ENCODE measurements at regions not wholly inside any gene's neighbourhood (a gene's known extent, or its start where the extent isn't known, plus 50 kb on each side); places are given as distances from the start of the nearest gene placed in this dataset.

DNA sequence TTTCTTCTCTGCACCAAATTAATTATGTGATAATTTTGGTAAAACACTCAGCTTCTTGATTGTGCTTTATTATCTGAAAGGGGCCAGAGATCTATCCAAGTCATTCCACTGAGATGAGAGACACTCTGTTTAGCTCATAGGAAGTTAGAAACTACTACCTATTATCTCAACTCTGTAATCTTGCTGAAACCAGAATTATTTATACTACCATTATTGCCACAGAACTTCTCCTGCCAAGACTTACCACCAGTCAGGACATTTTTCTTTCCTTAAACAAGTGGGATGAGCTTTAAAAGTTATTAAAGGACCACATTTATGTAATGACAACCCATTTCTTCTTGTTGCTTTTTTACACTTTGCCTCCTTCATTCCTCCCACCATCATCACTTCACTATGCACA lies 855.6 kb upstream of the PIK3C3 start:
- POLR2A ChIA-PET = no interaction called here
- no peak overlapping the region for H3K4me3 Mint-ChIP-seq (ENCODE audit: unreplicated experiment)
- H3K27ac Mint-ChIP-seq (ENCODE audit: unreplicated experiment) = no peak overlapping the region
- BruUV-seq (replicated peaks) = no TSS peak
- H3K27me3 ChIP-seq (replicated peaks; ENCODE audit: control insufficient read depth, insufficient read depth, low read length) = no peaks in the 10 kb centered on the region
- H3K27me3 Mint-ChIP-seq (ENCODE audit: insufficient read depth, unreplicated experiment) = no peaks in the 10 kb centered on the region
- TF ChIP-seq CTCF (IDR thresholded peaks at IDR 0.05; ENCODE audit: insufficient read depth in 1 of 2, low read depth in 1 of 2, low read length in 1 of 2, severe bottlenecking in 1 of 2, unreplicated experiment in 1 of 2) = no peak
- no peaks in the 10 kb centered on the region for H3K4me1 ChIP-seq
- no peaks in the 10 kb centered on the region for H3K36me3 Mint-ChIP-seq (ENCODE audit: insufficient read depth, unreplicated experiment)
- no peak for DNase-seq
- no peak overlapping the region for H3K4me3 ChIP-seq (ENCODE audit: low read depth, low read length)
- CTCF ChIA-PET = no interaction called here
- no peaks in the 10 kb centered on the region for H3K9me3 ChIP-seq
- H3K4me1 Mint-ChIP-seq (ENCODE audit: low read depth, unreplicated experiment) = no peaks in the 10 kb centered on the region
- no peaks in the 10 kb centered on the region for H3K36me3 ChIP-seq (ENCODE audit: control insufficient read depth, insufficient read depth, low read length)
- intact Hi-C loops (cut with micrococcal nuclease; ENCODE audit: unreplicated experiment) = no loop called here
- no peaks in the 10 kb centered on the region for H3K9me3 Mint-ChIP-seq (ENCODE audit: unreplicated experiment)

DNA sequence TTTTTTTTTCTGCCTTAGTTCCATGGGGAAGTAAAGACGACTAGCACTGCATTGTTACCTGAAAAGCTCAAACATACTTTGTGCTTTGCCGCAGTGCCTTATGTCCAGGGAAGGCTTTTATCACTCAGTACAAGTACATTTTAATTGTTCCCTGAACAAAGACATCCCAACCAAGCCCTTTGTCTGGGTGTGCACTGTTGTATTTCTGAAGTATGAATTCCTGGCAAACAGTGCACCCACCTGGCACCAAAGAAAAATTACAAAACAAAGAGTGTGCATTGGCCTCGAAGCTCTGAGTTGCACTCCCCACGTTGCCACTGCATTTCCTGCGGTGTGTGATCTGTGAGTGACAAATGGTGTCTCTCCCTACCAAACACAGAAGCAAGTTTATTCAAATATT lies 858.5 kb upstream of the PIK3C3 start:
- Histone ChIP-seq H3K4me1 (no peaks in the 10 kb centered on the region), H3K27me3 (replicated peaks; ENCODE audit: control insufficient read depth, insufficient read depth, low read length) (no peaks in the 10 kb centered on the region), H3K36me3 (ENCODE audit: control insufficient read depth, insufficient read depth, low read length) (no peaks in the 10 kb centered on the region), H3K9me3 (no peaks in the 10 kb centered on the region), H3K4me3 (ENCODE audit: low read depth, low read length) (no peak overlapping the region)
- Mint-ChIP-seq H3K4me1 (ENCODE audit: low read depth, unreplicated experiment) (no peaks in the 10 kb centered on the region), H3K27me3 (ENCODE audit: insufficient read depth, unreplicated experiment) (no peaks in the 10 kb centered on the region), H3K36me3 (ENCODE audit: insufficient read depth, unreplicated experiment) (no peaks in the 10 kb centered on the region), H3K9me3 (ENCODE audit: unreplicated experiment) (no peaks in the 10 kb centered on the region), H3K4me3 (ENCODE audit: unreplicated experiment) (no peak overlapping the region), H3K27ac (ENCODE audit: unreplicated experiment) (no peak overlapping the region)
- no TSS peak for BruUV-seq (replicated peaks)
- POLR2A ChIA-PET = no interaction called here
- intact Hi-C loops (cut with micrococcal nuclease; ENCODE audit: unreplicated experiment) = no loop called here
- CTCF ChIA-PET = no interaction called here
- DNase-seq = no peak
- no peak for TF ChIP-seq CTCF (IDR thresholded peaks at IDR 0.05; ENCODE audit: insufficient read depth in 1 of 2, low read depth in 1 of 2, low read length in 1 of 2, severe bottlenecking in 1 of 2, unreplicated experiment in 1 of 2)

- POLR2A ChIA-PET = no interaction called here
- no peaks in the 10 kb centered on the region for H3K36me3 Mint-ChIP-seq (ENCODE audit: insufficient read depth, unreplicated experiment)
- no peak overlapping the region for H3K27ac Mint-ChIP-seq (ENCODE audit: unreplicated experiment)
- no peaks in the 10 kb centered on the region for H3K4me1 ChIP-seq
- intact Hi-C loops (cut with micrococcal nuclease; ENCODE audit: unreplicated experiment) = no loop called here
- no peaks in the 10 kb centered on the region for H3K27me3 ChIP-seq (replicated peaks; ENCODE audit: control insufficient read depth, insufficient read depth, low read length)
- no peak overlapping the region for H3K4me3 ChIP-seq (ENCODE audit: low read depth, low read length)
- H3K4me1 Mint-ChIP-seq (ENCODE audit: low read depth, unreplicated experiment) = no peaks in the 10 kb centered on the region
- no peaks in the 10 kb centered on the region for H3K27me3 Mint-ChIP-seq (ENCODE audit: insufficient read depth, unreplicated experiment)
- no TSS peak for BruUV-seq (replicated peaks)
- no peaks in the 10 kb centered on the region for H3K9me3 Mint-ChIP-seq (ENCODE audit: unreplicated experiment)
- no peaks in the 10 kb centered on the region for H3K36me3 ChIP-seq (ENCODE audit: control insufficient read depth, insufficient read depth, low read length)
- TF ChIP-seq CTCF (IDR thresholded peaks at IDR 0.05; ENCODE audit: insufficient read depth in 1 of 2, low read depth in 1 of 2, low read length in 1 of 2, severe bottlenecking in 1 of 2, unreplicated experiment in 1 of 2) = no peak
- CTCF ChIA-PET = no interaction called here
- H3K9me3 ChIP-seq = no peaks in the 10 kb centered on the region
- DNase-seq = no peak
- H3K4me3 Mint-ChIP-seq (ENCODE audit: unreplicated experiment) = no peak overlapping the region
Measured at GRCh38 chr18:41077076-41077475, 878.0 kb upstream of the PIK3C3 start.

All from Caco-2 (cell line).